H9 (cell line): ENCODE measurements at regions not wholly inside any gene's neighbourhood (a gene's known extent, or its start where the extent isn't known, plus 50 kb on each side); places are given as distances from the start of the nearest gene placed in this dataset.
A peak's percentile ranks its signal among the peaks of the same experiment; 100 is the strongest.

Source experiments
- DNase-seq: peaks from one replicate; pipeline ENCODE4 v3.0.0-alpha.2; 2017
- H2AFZ ChIP-seq: one replicate; pipeline ENCODE4 v1.6.1; 2013; ENCODE audit warnings: mild to moderate bottlenecking, low read length, control low read depth, moderate library complexity
- H2AK5ac ChIP-seq: 2 replicates; pipeline ENCODE4 v1.6.1; 2013; ENCODE audit warnings: low read length, control low read depth, mixed read lengths; ENCODE audit not compliant: insufficient read length
- H2BK120ac ChIP-seq: one replicate; pipeline ENCODE4 v1.6.1; 2013; ENCODE audit warnings: low read depth, mild to moderate bottlenecking, low read length, control low read depth, inconsistent platforms; ENCODE audit not compliant: poor library complexity, severe bottlenecking
- H2BK12ac ChIP-seq: 2 replicates; pipeline ENCODE4 v1.6.1; 2013; ENCODE audit warnings: low read length, control low read depth, mixed read lengths, low read depth; ENCODE audit not compliant: insufficient read length
- H2BK15ac ChIP-seq: 2 replicates; pipeline ENCODE4 v1.6.1; 2013; ENCODE audit warnings: low read depth, low read length, control low read depth
- H2BK20ac ChIP-seq: one replicate; pipeline ENCODE4 v1.6.1; 2013; ENCODE audit warnings: low read depth, mild to moderate bottlenecking, low read length, control low read depth, inconsistent platforms; ENCODE audit not compliant: poor library complexity, severe bottlenecking
- H2BK5ac ChIP-seq: 2 replicates; pipeline ENCODE4 v1.6.1; 2013; ENCODE audit warnings: low read length, control low read depth, mixed read lengths; ENCODE audit not compliant: insufficient read length
- H3K14ac ChIP-seq: 2 replicates; pipeline ENCODE4 v1.6.1; 2013; ENCODE audit warnings: low read length, control low read depth; ENCODE audit not compliant: insufficient read depth
- H3K18ac ChIP-seq: 2 replicates; pipeline ENCODE4 v1.6.1; 2013; ENCODE audit warnings: low read depth, mild to moderate bottlenecking, mixed read lengths, low read length, control low read depth; ENCODE audit not compliant: insufficient read length
- H3K23ac ChIP-seq: 2 replicates; pipeline ENCODE4 v1.6.1; 2013; ENCODE audit warnings: low read length, control low read depth, mixed read lengths, low read depth; ENCODE audit not compliant: insufficient read length
- H3K23me2 ChIP-seq: 2 replicates; pipeline ENCODE4 v1.6.1; 2013; ENCODE audit warnings: low read depth, mild to moderate bottlenecking, mixed read lengths, low read length, control low read depth; ENCODE audit not compliant: insufficient read length, poor library complexity, severe bottlenecking
- H3K27ac ChIP-seq: 2 replicates; pipeline ENCODE4 v1.5.1; 2013; ENCODE audit warnings: low read length, control low read depth, mixed read lengths, low read depth; ENCODE audit not compliant: insufficient read length
- H3K27me3 ChIP-seq: 2 replicates; pipeline ENCODE4 v1.6.1; 2013; ENCODE audit warnings: low read length, control low read depth, inconsistent platforms; ENCODE audit not compliant: insufficient read depth
- H3K4ac ChIP-seq: 2 replicates; pipeline ENCODE4 v1.6.1; 2013; ENCODE audit warnings: low read depth, mild to moderate bottlenecking, control low read depth, inconsistent platforms, low read length, moderate library complexity
- H3K4me1 ChIP-seq: 2 replicates; pipeline ENCODE4 v1.6.1; 2013; ENCODE audit warnings: low read length, control low read depth, inconsistent platforms; ENCODE audit not compliant: insufficient read depth
- H3K4me2 ChIP-seq: 2 replicates; pipeline ENCODE4 v1.6.1; 2013; ENCODE audit warnings: low read length, control low read depth, mixed read lengths; ENCODE audit not compliant: insufficient read length, insufficient read depth
- H3K56ac ChIP-seq: 2 replicates; pipeline ENCODE4 v1.6.1; 2013; ENCODE audit warnings: low read depth, mild to moderate bottlenecking, mixed read lengths, low read length, control low read depth; ENCODE audit not compliant: insufficient read length
- H3K79me1 ChIP-seq: 2 replicates; pipeline ENCODE4 v1.6.1; 2013; ENCODE audit warnings: low read depth, mild to moderate bottlenecking, moderate library complexity, low read length, control low read depth, inconsistent platforms; ENCODE audit not compliant: insufficient read depth, poor library complexity, severe bottlenecking
- H3K79me2 ChIP-seq: 2 replicates; pipeline ENCODE4 v1.6.1; 2013; ENCODE audit warnings: low read length, control low read depth, inconsistent platforms; ENCODE audit not compliant: insufficient read depth
- H3K9ac ChIP-seq: 2 replicates; pipeline ENCODE4 v1.6.1; 2013; ENCODE audit warnings: low read length, control low read depth, mixed read lengths; ENCODE audit not compliant: insufficient read length; ENCODE audit errors: extremely low read depth
- H3K9me3 ChIP-seq: one replicate; pipeline ENCODE4 v1.6.1; 2013; ENCODE audit warnings: low read depth, low read length, inconsistent platforms; ENCODE audit not compliant: control insufficient read depth
- H3T11ph ChIP-seq: one replicate; pipeline ENCODE4 v1.6.1; 2013; ENCODE audit warnings: mild to moderate bottlenecking, low read length, control low read depth, inconsistent platforms
- H4K20me1 ChIP-seq: one replicate; pipeline ENCODE4 v1.6.1; 2013; ENCODE audit not compliant: control insufficient read depth, insufficient read length, insufficient read depth
- H4K5ac ChIP-seq: 2 replicates; pipeline ENCODE4 v1.6.1; 2013; ENCODE audit warnings: low read depth, mild to moderate bottlenecking, mixed read lengths, low read length, control low read depth; ENCODE audit not compliant: insufficient read length
- H4K8ac ChIP-seq: replicated peaks from 2 replicates; pipeline ENCODE4 v1.6.1; 2013; ENCODE audit warnings: low read length, control low read depth, mixed read lengths, low read depth; ENCODE audit not compliant: insufficient read length
- H4K91ac ChIP-seq: 2 replicates; pipeline ENCODE4 v1.6.1; 2013; ENCODE audit warnings: low read depth, mild to moderate bottlenecking, moderate library complexity, mixed read lengths, low read length, control low read depth; ENCODE audit not compliant: insufficient read length
- H3K27ac Mint-ChIP-seq, 3 experiments: 2 replicates in 2 of 3; 3 replicates in 1 of 3; pipeline ENCODE4 v1.8.0; 2020 to 2021; ENCODE audit warnings: mixed read lengths in 3 of 3, mild to moderate bottlenecking in 1 of 3, moderate library complexity in 1 of 3
- H3K27me3 Mint-ChIP-seq: 2 replicates; pipeline ENCODE4 v1.8.0; 2021; ENCODE audit warnings: low read depth, mild to moderate bottlenecking, moderate library complexity, mixed read lengths
- H3K36me3 Mint-ChIP-seq, 3 experiments: 2 replicates in 2 of 3; 3 replicates in 1 of 3; pipeline ENCODE4 v1.8.0; 2020 to 2021; ENCODE audit warnings: low read depth in 3 of 3, mixed read lengths in 3 of 3; ENCODE audit not compliant: insufficient read depth in 1 of 3
- H3K4me1 Mint-ChIP-seq, 2 experiments: 2 replicates each; pipeline ENCODE4 v1.8.0; 2020; ENCODE audit warnings: mixed read lengths in 2 of 2
- H3K4me3 Mint-ChIP-seq, 2 experiments: 2 replicates in 1 of 2; 3 replicates in 1 of 2; pipeline ENCODE4 v1.8.0; 2020 to 2021; ENCODE audit warnings: mild to moderate bottlenecking in 2 of 2, mixed read lengths in 2 of 2, moderate library complexity in 1 of 2
- H3K9me3 Mint-ChIP-seq, 2 experiments: 2 replicates in 1 of 2; 3 replicates in 1 of 2; pipeline ENCODE4 v1.8.0; 2020; ENCODE audit warnings: mild to moderate bottlenecking in 2 of 2, mixed read lengths in 2 of 2, moderate library complexity in 1 of 2
- WGBS: extraction: QIAGEN DNeasy Blood & Tissue Kit; methylation state at CpG from one replicate; pipeline ENCODE4 v1.1.7; 2013; ENCODE audit warnings: missing lambda C conversion rate, low lambda C conversion rate, mixed read lengths; ENCODE audit not compliant: insufficient read length; ENCODE audit errors: extremely low coverage; 5-methylcytosine and 5-hydroxymethylcytosine counted together
- TF ChIP-seq, protein P1 (sequence below): fragments of 200-600 bp; sonication (generic); conservative IDR thresholded peaks from 3 replicates; pipeline ENCODE4 v1.8.0; 2021; ENCODE audit warnings: antibody characterized with exemption, mild to moderate bottlenecking

DNA sequence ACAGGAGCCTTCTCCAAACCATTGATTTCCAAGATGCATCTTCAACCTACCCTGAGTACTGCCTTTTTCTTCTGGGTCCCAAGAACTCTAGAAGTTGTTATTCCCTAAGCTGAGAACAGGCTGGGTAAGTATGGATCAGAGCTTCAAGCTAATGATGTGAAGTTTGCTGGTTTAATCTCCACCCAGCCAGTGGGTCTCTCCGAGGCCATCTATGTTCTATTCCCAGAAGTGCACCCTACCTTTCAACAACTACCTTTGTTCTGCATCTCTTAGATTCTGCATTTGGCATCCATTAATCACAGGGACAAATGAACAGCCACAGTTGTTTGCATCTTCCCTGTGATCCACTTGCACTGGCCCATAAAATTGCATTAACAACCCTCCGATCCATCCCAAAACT lies 246.2 kb downstream of the HIVEP2 start:
- Mint-ChIP-seq H3K27ac (no peak overlapping the region; a peak in 1 of 7 replicates), H3K9me3 (no peaks in the 10 kb centered on the region), H3K36me3 (no peaks in the 10 kb centered on the region; a peak in 1 of 7 replicates), H3K4me3 (no peak overlapping the region), H3K27me3 (no peaks in the 10 kb centered on the region), H3K4me1 (peaks cover 16 to 17% of the 10 kb centered on the region in 2 experiments)
- no peak overlapping the region for H3K4ac ChIP-seq
- no peak overlapping the region for H2AFZ ChIP-seq
- no peak overlapping the region for H2BK12ac ChIP-seq
- H4K91ac ChIP-seq = no peak overlapping the region
- no peak overlapping the region for H3K18ac ChIP-seq
- H2AK5ac ChIP-seq = no peak overlapping the region
- H2BK15ac ChIP-seq = no peak overlapping the region
- no peak overlapping the region for H2BK120ac ChIP-seq
- no peak overlapping the region for H3K23ac ChIP-seq
- no peak overlapping the region for H3K14ac ChIP-seq
- H2BK5ac ChIP-seq = no peak overlapping the region
- H4K8ac ChIP-seq = no peak overlapping the region
- TF ChIP-seq, protein P1, sequence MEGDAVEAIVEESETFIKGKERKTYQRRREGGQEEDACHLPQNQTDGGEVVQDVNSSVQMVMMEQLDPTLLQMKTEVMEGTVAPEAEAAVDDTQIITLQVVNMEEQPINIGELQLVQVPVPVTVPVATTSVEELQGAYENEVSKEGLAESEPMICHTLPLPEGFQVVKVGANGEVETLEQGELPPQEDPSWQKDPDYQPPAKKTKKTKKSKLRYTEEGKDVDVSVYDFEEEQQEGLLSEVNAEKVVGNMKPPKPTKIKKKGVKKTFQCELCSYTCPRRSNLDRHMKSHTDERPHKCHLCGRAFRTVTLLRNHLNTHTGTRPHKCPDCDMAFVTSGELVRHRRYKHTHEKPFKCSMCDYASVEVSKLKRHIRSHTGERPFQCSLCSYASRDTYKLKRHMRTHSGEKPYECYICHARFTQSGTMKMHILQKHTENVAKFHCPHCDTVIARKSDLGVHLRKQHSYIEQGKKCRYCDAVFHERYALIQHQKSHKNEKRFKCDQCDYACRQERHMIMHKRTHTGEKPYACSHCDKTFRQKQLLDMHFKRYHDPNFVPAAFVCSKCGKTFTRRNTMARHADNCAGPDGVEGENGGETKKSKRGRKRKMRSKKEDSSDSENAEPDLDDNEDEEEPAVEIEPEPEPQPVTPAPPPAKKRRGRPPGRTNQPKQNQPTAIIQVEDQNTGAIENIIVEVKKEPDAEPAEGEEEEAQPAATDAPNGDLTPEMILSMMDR = peak; percentile 52
- WGBS = no CpG with 5 or more reads among the region's 2 CpGs
- no peaks in the 10 kb centered on the region for H4K20me1 ChIP-seq
- H3K23me2 ChIP-seq = no peaks in the 10 kb centered on the region
- no peak overlapping the region for H3K27ac ChIP-seq
- H3K79me1 ChIP-seq = no peaks in the 10 kb centered on the region
- H3K4me2 ChIP-seq = no peak overlapping the region
- H3K79me2 ChIP-seq = no peaks in the 10 kb centered on the region
- no peak overlapping the region for H2BK20ac ChIP-seq
- peaks cover 3% of the 10 kb centered on the region; the same call in 1 of the 2 replicates for H3K4me1 ChIP-seq
- no peak overlapping the region for H4K5ac ChIP-seq
- H3K27me3 ChIP-seq = no peaks in the 10 kb centered on the region
- no peak overlapping the region for H3K56ac ChIP-seq
- H3K9me3 ChIP-seq = no peaks in the 10 kb centered on the region
- no peak overlapping the region for H3T11ph ChIP-seq
- H3K9ac ChIP-seq = no peak overlapping the region
- no peak for DNase-seq
